Mammary epithelial cell (primary cell): ENCODE measurements at regions not wholly inside any gene's neighbourhood (a gene's known extent, or its start where the extent isn't known, plus 50 kb on each side); places are given as distances from the start of the nearest gene placed in this dataset.
"Not testable (repeated sequence)": the region's sequence is repeated elsewhere in the genome, so short reads cannot be mapped to it uniquely, and the experiment has no call there.

Source experiments
- CTCF ChIP-seq, 2 donors: IDR thresholded peaks in 1 of 2; conservative IDR thresholded peaks in 1 of 2; 2 replicates each; pipeline ENCODE4 v1.5.1; 2011 to 2012; ENCODE audit warnings: inconsistent platforms in 2 of 2, low read length in 2 of 2, mild to moderate bottlenecking in 2 of 2, control low read depth in 1 of 2, low read depth in 1 of 2; ENCODE audit not compliant: insufficient read depth in 1 of 2; ENCODE audit errors: extremely low read depth in 1 of 2
- EZH2 ChIP-seq: IDR thresholded peaks from 2 replicates; pipeline ENCODE4 v1.6.1; 2012; ENCODE audit warnings: low read length, inconsistent platforms, borderline replicate concordance

DNA sequence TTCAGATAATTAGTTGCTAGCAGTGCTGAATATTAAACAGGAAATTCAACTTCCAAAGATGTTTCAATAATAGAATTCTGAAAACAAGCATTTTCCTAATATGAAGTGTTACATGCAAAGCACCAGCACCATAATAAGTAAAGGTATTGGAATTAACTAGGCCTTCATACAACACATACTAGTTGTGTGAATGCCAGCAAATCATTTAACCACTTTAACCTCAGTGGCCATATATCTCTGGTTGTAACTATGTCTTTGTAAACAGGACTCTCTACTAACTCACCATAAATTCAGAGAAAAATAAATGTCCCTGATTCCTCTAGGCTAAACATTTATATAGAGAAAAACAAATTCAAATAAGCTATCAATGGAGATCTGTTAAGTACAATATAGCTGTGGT is 65.1 kb upstream of the NBPF26 start:
- not testable (repeated sequence) for TF ChIP-seq CTCF (conservative IDR thresholded peaks at IDR 0.05 in 1 of 2, IDR thresholded peaks at IDR 0.05 in 1 of 2; ENCODE audit: extremely low read depth in 1 of 2, insufficient read depth in 1 of 2, low read depth in 1 of 2, low read length in 2 of 2); EZH2
